GM19023 (cell line): ENCODE measurements at regions not wholly inside any gene's neighbourhood (a gene's known extent, or its start where the extent isn't known, plus 50 kb on each side); places are given as distances from the start of the nearest gene placed in this dataset.
"Not testable (repeated sequence)": the region's sequence is repeated elsewhere in the genome, so short reads cannot be mapped to it uniquely, and the experiment has no call there.

Experiments
- ATAC-seq: cut with Tn5 transposase; IDR thresholded peaks from one replicate; pipeline ENCODE4 v1.9.1; 2021; ENCODE audit warnings: mild to moderate bottlenecking, moderate library complexity; ENCODE audit not compliant: unreplicated experiment

GRCh38 chr4:104649631-104650030, 154.9 kb upstream of the CXXC4 start:
- no peak for ATAC-seq

DNA sequence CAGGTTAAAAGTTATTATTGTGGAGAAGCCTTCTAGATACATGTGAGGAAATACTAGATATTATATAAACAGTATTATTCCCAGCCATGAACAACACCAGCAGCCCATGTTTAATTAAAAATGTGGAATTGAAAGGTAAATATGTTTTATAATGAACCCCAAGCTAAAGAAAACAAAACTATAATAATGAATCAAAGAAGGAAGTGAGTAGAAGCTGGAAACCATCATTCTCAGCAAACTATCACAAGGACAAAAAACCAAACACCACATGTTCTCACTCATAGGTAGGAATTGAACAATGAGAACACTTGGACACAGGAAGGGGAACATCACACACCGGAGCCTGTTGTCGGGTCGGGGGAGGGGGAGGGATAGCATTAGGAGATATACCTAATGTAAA, 167.6 kb upstream of the CXXC4 start:
- not testable (repeated sequence) for ATAC-seq

- no peak for ATAC-seq
These were observed 182.4 kb upstream of the CXXC4 start for GRCh38 chr4:104677116-104677515.

- ATAC-seq, result no peak
These were observed 187.6 kb upstream of the CXXC4 start for GRCh38 chr4:104682311-104682710.

DNA sequence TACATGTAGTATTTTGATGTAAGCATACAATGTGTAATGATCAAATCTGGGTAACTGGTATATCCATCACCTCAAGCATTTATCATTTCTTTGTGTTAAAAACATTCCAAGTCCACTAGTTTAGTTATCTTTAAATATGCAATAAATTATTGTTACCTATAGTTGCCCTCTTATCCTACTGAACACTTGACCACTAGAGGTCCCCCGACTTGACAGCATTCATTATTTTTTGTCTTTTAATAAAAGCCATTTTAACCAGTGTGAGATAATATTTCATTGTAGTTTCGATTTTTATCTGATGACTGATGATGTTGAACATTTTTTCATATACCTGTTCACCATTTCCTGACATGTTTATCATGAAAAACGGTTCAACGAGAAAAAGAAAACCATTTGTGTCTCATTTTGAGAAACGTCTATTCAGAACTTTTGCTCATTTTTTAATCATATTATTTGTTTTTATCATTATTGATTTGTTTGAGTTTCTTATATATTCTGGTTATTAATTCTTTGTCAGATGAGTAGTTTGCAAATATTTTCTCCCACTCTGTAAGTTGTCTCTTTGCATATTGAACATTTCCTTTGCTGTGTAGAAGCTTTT, 199.0 kb upstream of the CXXC4 start:
- ATAC-seq, result no peak

- no peak for ATAC-seq
These were observed 221.9 kb upstream of the CXXC4 start for GRCh38 chr4:104716584-104716983.

GRCh38 chr4:104719539-104720230, 225.0 kb upstream of the CXXC4 start:
- peak; percentile 96 for ATAC-seq

DNA sequence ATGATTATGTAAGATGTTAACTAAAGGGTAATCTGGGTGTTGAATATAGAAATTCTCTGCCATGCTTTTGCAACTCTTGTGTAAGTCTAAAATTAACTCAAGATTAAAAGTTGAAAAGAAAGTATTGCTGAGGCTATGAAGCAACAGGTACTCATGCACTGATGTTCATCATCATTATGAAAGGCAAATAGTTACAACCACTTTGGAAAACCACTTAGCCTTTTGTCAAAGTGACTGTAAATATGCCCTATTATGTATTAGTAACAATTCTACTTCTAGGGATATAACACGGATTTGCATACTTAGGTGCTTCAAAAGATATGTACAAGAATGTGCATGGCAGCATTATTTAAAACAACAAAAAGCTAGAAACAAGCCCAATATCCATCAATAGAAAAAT, 227.8 kb upstream of the CXXC4 start:
- ATAC-seq, result no peak

- ATAC-seq, result no peak
These were observed 231.3 kb upstream of the CXXC4 start for GRCh38 chr4:104726002-104726401.

DNA sequence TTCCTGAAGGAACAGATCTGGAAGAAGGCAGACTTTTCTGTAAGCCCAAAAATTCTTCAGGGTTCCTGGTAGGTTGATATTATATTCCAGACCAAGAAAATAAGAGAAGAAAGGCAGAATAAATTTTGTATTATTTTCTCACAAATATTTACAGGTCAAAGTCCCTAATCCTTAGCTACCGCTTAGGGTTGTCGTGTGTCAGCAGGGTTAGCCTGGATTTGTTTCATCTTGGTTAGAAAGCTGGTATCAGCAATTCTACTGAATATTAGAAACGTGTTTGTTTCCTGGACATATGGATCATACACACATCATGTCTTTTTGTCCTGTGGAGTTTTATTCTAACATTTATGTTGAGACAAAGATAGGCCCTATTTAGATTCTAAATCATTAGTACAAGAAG, 232.9 kb upstream of the CXXC4 start:
- ATAC-seq, result no peak

- ATAC-seq, result no peak
These were observed 233.9 kb upstream of the CXXC4 start for GRCh38 chr4:104728380-104729122.

DNA sequence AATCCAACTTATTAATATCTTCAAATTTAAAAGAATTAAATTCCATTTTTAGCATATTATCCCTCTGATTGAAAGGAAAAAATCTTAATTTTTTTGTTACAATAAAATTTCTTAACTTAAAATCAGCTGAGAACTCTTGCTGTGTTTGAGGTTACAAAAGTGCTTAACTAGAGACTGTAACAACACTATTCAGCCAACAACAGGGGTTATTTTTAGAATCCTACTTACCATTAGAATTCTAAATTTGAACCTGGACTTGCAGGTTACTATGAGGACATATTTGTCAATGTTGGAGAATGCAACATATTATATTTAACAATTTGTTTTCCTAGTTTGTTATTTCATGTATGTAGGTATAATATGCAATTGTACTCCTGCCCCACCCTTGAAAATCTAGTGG, 238.1 kb upstream of the CXXC4 start:
- no peak for ATAC-seq

- no peak for ATAC-seq
These were observed 240.5 kb upstream of the CXXC4 start for GRCh38 chr4:104735174-104735573.

DNA sequence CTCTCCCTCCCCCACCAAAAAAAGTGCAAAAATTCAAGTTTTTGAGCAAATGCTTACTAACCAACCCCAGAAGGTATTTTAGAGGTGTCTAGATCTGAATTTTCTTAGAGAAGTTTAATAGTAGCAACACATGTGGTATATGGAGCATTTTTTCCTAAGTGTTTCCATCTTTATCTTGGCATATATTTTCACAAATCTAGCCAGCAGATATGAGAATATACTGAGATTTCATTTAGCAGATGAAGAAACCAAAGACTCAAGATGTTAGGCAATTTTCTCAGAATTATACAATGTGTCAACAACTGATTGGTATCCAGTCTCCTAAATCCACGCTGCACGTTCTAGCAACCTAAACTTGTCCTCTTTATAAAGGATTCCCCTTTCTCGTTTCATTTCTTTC, 245.5 kb upstream of the CXXC4 start:
- no peak for ATAC-seq

GRCh38 chr4:104743215-104743653, 248.5 kb upstream of the CXXC4 start:
- ATAC-seq, result peak; percentile 98

DNA sequence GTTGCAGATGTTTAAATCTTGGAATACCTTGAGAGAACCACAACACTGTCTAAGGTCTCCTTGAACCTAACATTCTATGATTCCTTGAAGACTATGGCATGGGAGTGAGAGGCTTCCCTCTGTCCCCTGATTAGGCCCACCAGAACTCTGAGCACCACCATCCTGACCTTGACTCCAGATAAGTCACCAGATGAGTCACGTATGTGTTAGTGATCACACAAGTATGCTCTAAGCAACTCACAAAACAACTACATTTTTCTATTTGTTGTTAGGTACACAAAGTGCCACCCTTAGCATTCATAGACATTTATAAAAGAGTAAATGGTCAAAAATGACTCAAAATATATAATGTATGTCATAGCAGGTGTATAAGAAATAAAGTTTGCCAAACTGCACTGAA, 252.9 kb upstream of the CXXC4 start:
- ATAC-seq, result no peak

DNA sequence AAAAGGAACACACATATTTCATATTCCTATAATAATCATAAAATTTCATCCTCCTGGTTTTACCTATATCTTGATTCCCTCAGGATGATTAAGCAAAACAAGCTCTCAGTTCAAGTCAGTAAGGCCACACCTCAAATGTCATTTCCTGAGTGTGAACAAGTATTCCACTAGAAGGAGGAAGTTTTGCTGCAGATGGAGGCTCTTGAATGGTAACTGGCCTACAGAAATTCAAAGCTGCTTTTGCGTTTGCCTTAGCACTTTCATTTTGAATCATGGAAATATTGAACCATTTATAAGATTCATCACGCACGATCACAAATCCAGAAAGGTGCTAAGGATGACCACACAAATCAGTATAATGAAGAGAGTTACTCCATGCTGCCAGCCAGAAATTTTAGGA, 254.4 kb upstream of the CXXC4 start:
- ATAC-seq, result no peak

DNA sequence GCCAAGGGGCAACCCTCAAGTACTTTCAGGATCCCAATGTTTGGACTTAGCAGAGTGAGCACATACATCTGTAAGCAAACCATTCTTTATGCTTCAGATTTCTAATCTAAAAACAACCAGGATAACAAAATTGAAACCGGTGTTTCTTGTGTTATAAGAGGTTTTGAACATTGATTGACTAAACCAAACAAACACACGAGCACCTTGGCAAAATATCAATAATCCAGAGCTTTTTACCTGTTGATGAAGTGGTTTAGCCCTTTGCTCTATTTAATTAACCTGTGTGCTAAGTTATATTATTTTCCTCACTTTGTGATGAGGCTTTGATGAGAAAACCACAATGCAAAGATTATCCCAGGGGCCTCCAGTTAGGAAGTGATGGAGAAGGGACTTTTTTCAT, 255.3 kb upstream of the CXXC4 start:
- no peak for ATAC-seq

GRCh38 chr4:104751468-104751867, 256.8 kb upstream of the CXXC4 start:
- ATAC-seq, result no peak

DNA sequence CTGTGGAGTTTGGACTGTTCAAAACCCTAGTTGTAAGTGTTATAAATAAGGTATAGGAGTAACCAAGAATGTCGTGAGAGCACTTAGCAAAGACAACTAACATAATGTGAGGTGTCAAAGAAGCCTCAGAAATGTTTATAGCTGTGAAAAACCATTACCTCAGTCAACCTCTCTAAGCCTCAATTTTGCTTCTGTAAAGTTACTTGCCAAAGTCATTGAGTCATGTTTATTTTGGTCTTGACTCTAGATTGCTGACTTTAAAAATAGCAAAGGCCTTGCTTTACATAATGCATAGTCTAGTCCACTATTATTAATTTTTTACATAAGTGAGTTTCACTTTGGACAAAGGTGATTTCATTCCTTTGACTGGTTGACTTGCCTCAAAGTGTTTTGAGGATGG, 257.6 kb upstream of the CXXC4 start:
- ATAC-seq, result peak; percentile 80

DNA sequence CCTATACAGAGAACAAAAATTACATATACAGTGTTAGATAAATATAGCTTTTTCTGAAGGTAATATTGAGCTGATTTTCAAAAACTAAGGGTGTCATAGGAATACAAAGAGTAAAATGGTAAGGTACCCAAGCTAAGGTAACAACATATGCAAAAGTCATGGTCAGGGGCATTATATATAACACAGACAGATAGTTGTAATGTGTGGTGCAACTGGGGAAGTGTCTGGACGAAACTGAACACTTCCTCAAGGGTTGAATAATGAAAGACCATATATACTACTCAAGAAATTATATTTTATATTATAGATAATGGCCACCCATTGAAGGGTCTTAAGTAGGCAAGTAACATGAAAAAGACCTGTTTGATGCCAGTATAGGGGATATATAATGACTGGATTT, 262.1 kb upstream of the CXXC4 start:
- ATAC-seq, result no peak

GRCh38 chr4:104758574-104758973, 263.9 kb upstream of the CXXC4 start:
- no peak for ATAC-seq
